ENCODE measurements at regions not wholly inside any gene's neighbourhood (a gene's known extent, or its start where the extent isn't known, plus 50 kb on each side); places are given as distances from the start of the nearest gene placed in this dataset.

- peak; percentile 29 for DNase-seq (ENCODE audit: low read depth)
- TF ChIP-seq, protein P1, sequence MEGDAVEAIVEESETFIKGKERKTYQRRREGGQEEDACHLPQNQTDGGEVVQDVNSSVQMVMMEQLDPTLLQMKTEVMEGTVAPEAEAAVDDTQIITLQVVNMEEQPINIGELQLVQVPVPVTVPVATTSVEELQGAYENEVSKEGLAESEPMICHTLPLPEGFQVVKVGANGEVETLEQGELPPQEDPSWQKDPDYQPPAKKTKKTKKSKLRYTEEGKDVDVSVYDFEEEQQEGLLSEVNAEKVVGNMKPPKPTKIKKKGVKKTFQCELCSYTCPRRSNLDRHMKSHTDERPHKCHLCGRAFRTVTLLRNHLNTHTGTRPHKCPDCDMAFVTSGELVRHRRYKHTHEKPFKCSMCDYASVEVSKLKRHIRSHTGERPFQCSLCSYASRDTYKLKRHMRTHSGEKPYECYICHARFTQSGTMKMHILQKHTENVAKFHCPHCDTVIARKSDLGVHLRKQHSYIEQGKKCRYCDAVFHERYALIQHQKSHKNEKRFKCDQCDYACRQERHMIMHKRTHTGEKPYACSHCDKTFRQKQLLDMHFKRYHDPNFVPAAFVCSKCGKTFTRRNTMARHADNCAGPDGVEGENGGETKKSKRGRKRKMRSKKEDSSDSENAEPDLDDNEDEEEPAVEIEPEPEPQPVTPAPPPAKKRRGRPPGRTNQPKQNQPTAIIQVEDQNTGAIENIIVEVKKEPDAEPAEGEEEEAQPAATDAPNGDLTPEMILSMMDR (IDR thresholded peaks at IDR 0.05; ENCODE audit: insufficient read depth, low read length, poor library complexity, severe bottlenecking): no peak
These were observed 1025.7 kb upstream of the TMEM132C start for GRCh38 chr12:127241072-127241817.

GRCh38 chr12:127245009-127245408 is 1022.0 kb upstream of the TMEM132C start:
- TF ChIP-seq, protein P1 (IDR thresholded peaks at IDR 0.05; ENCODE audit: insufficient read depth, low read length, poor library complexity, severe bottlenecking): no peak
- H3K4me3 ChIP-seq (ENCODE audit: low read depth, low read length): no peak overlapping the region
- H3K36me3 ChIP-seq (ENCODE audit: control insufficient read depth, insufficient read depth, low read length): no peaks in the 10 kb centered on the region
- H3K27me3 ChIP-seq (ENCODE audit: control insufficient read depth, insufficient read depth, low read length): no peaks in the 10 kb centered on the region
- DNase-seq (ENCODE audit: low read depth): no peak

More at GRCh38 chr12:127241072-127241817, 1025.7 kb upstream of the TMEM132C start:
- H3K27me3 ChIP-seq (ENCODE audit: control insufficient read depth, insufficient read depth, low read length): no peaks in the 10 kb centered on the region
- no peak overlapping the region for H3K4me3 ChIP-seq (ENCODE audit: low read depth, low read length)
- H3K36me3 ChIP-seq (ENCODE audit: control insufficient read depth, insufficient read depth, low read length): no peaks in the 10 kb centered on the region

- Histone ChIP-seq H3K27me3 (ENCODE audit: control insufficient read depth, insufficient read depth, low read length) (no peaks in the 10 kb centered on the region), H3K36me3 (ENCODE audit: control insufficient read depth, insufficient read depth, low read length) (no peaks in the 10 kb centered on the region), H3K4me3 (ENCODE audit: low read depth, low read length) (no peak overlapping the region)
- TF ChIP-seq, protein P1 (IDR thresholded peaks at IDR 0.05; ENCODE audit: insufficient read depth, low read length, poor library complexity, severe bottlenecking): no peak
- DNase-seq (ENCODE audit: low read depth): no peak
These were observed 1021.5 kb upstream of the TMEM132C start for GRCh38 chr12:127245437-127245836.

DNA sequence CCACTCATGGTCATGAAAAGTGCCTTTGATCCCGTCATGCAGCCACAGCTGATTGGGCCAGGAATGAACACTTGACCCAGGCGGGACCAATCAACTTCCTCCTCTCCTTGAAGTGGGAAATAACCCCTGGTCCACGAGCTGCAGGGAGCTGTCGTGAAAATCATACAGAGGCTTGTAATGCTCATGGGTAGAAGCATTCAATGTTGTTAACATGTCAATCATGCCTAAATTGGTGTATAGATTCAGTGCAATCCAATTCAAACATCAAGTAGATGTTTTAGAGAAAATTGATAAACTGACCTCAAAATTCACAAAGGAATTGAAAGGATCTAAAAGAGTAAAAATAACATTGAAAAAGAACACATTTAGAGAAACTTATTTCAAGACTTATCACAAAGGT is 1019.0 kb upstream of the TMEM132C start:
- H3K4me3 ChIP-seq (ENCODE audit: low read depth, low read length): no peak overlapping the region
- H3K27me3 ChIP-seq (ENCODE audit: control insufficient read depth, insufficient read depth, low read length): no peaks in the 10 kb centered on the region
- TF ChIP-seq, protein P1 (IDR thresholded peaks at IDR 0.05; ENCODE audit: insufficient read depth, low read length, poor library complexity, severe bottlenecking): no peak
- H3K36me3 ChIP-seq (ENCODE audit: control insufficient read depth, insufficient read depth, low read length): no peaks in the 10 kb centered on the region
- DNase-seq (ENCODE audit: low read depth): no peak

- TF ChIP-seq, protein P1 (IDR thresholded peaks at IDR 0.05; ENCODE audit: insufficient read depth, low read length, poor library complexity, severe bottlenecking): no peak
- Histone ChIP-seq H3K4me3 (ENCODE audit: low read depth, low read length) (no peak overlapping the region), H3K27me3 (ENCODE audit: control insufficient read depth, insufficient read depth, low read length) (no peaks in the 10 kb centered on the region), H3K36me3 (ENCODE audit: control insufficient read depth, insufficient read depth, low read length) (no peaks in the 10 kb centered on the region)
- DNase-seq (ENCODE audit: low read depth): no peak
These were observed 1017.5 kb upstream of the TMEM132C start for GRCh38 chr12:127249428-127249827.
